H9 (cell line): ENCODE measurements at regions not wholly inside any gene's neighbourhood (a gene's known extent, or its start where the extent isn't known, plus 50 kb on each side); places are given as distances from the start of the nearest gene placed in this dataset.

Experiments used
- DNase-seq: peaks from one replicate; pipeline ENCODE4 v3.0.0-alpha.2; 2017
- H2AFZ ChIP-seq: one replicate; pipeline ENCODE4 v1.6.1; 2013; ENCODE audit warnings: mild to moderate bottlenecking, low read length, control low read depth, moderate library complexity
- H2AK5ac ChIP-seq: 2 replicates; pipeline ENCODE4 v1.6.1; 2013; ENCODE audit warnings: low read length, control low read depth, mixed read lengths; ENCODE audit not compliant: insufficient read length
- H2BK120ac ChIP-seq: one replicate; pipeline ENCODE4 v1.6.1; 2013; ENCODE audit warnings: low read depth, mild to moderate bottlenecking, low read length, control low read depth, inconsistent platforms; ENCODE audit not compliant: poor library complexity, severe bottlenecking
- H2BK12ac ChIP-seq: 2 replicates; pipeline ENCODE4 v1.6.1; 2013; ENCODE audit warnings: low read length, control low read depth, mixed read lengths, low read depth; ENCODE audit not compliant: insufficient read length
- H2BK15ac ChIP-seq: 2 replicates; pipeline ENCODE4 v1.6.1; 2013; ENCODE audit warnings: low read depth, low read length, control low read depth
- H2BK20ac ChIP-seq: one replicate; pipeline ENCODE4 v1.6.1; 2013; ENCODE audit warnings: low read depth, mild to moderate bottlenecking, low read length, control low read depth, inconsistent platforms; ENCODE audit not compliant: poor library complexity, severe bottlenecking
- H2BK5ac ChIP-seq: 2 replicates; pipeline ENCODE4 v1.6.1; 2013; ENCODE audit warnings: low read length, control low read depth, mixed read lengths; ENCODE audit not compliant: insufficient read length
- H3K14ac ChIP-seq: 2 replicates; pipeline ENCODE4 v1.6.1; 2013; ENCODE audit warnings: low read length, control low read depth; ENCODE audit not compliant: insufficient read depth
- H3K18ac ChIP-seq: 2 replicates; pipeline ENCODE4 v1.6.1; 2013; ENCODE audit warnings: low read depth, mild to moderate bottlenecking, mixed read lengths, low read length, control low read depth; ENCODE audit not compliant: insufficient read length
- H3K23ac ChIP-seq: 2 replicates; pipeline ENCODE4 v1.6.1; 2013; ENCODE audit warnings: low read length, control low read depth, mixed read lengths, low read depth; ENCODE audit not compliant: insufficient read length
- H3K23me2 ChIP-seq: 2 replicates; pipeline ENCODE4 v1.6.1; 2013; ENCODE audit warnings: low read depth, mild to moderate bottlenecking, mixed read lengths, low read length, control low read depth; ENCODE audit not compliant: insufficient read length, poor library complexity, severe bottlenecking
- H3K27ac ChIP-seq: 2 replicates; pipeline ENCODE4 v1.5.1; 2013; ENCODE audit warnings: low read length, control low read depth, mixed read lengths, low read depth; ENCODE audit not compliant: insufficient read length
- H3K27me3 ChIP-seq: 2 replicates; pipeline ENCODE4 v1.6.1; 2013; ENCODE audit warnings: low read length, control low read depth, inconsistent platforms; ENCODE audit not compliant: insufficient read depth
- H3K4ac ChIP-seq: 2 replicates; pipeline ENCODE4 v1.6.1; 2013; ENCODE audit warnings: low read depth, mild to moderate bottlenecking, control low read depth, inconsistent platforms, low read length, moderate library complexity
- H3K4me1 ChIP-seq: 2 replicates; pipeline ENCODE4 v1.6.1; 2013; ENCODE audit warnings: low read length, control low read depth, inconsistent platforms; ENCODE audit not compliant: insufficient read depth
- H3K4me2 ChIP-seq: 2 replicates; pipeline ENCODE4 v1.6.1; 2013; ENCODE audit warnings: low read length, control low read depth, mixed read lengths; ENCODE audit not compliant: insufficient read length, insufficient read depth
- H3K56ac ChIP-seq: 2 replicates; pipeline ENCODE4 v1.6.1; 2013; ENCODE audit warnings: low read depth, mild to moderate bottlenecking, mixed read lengths, low read length, control low read depth; ENCODE audit not compliant: insufficient read length
- H3K79me1 ChIP-seq: 2 replicates; pipeline ENCODE4 v1.6.1; 2013; ENCODE audit warnings: low read depth, mild to moderate bottlenecking, moderate library complexity, low read length, control low read depth, inconsistent platforms; ENCODE audit not compliant: insufficient read depth, poor library complexity, severe bottlenecking
- H3K79me2 ChIP-seq: 2 replicates; pipeline ENCODE4 v1.6.1; 2013; ENCODE audit warnings: low read length, control low read depth, inconsistent platforms; ENCODE audit not compliant: insufficient read depth
- H3K9ac ChIP-seq: 2 replicates; pipeline ENCODE4 v1.6.1; 2013; ENCODE audit warnings: low read length, control low read depth, mixed read lengths; ENCODE audit not compliant: insufficient read length; ENCODE audit errors: extremely low read depth
- H3K9me3 ChIP-seq: one replicate; pipeline ENCODE4 v1.6.1; 2013; ENCODE audit warnings: low read depth, low read length, inconsistent platforms; ENCODE audit not compliant: control insufficient read depth
- H3T11ph ChIP-seq: one replicate; pipeline ENCODE4 v1.6.1; 2013; ENCODE audit warnings: mild to moderate bottlenecking, low read length, control low read depth, inconsistent platforms
- H4K20me1 ChIP-seq: one replicate; pipeline ENCODE4 v1.6.1; 2013; ENCODE audit not compliant: control insufficient read depth, insufficient read length, insufficient read depth
- H4K5ac ChIP-seq: 2 replicates; pipeline ENCODE4 v1.6.1; 2013; ENCODE audit warnings: low read depth, mild to moderate bottlenecking, mixed read lengths, low read length, control low read depth; ENCODE audit not compliant: insufficient read length
- H4K8ac ChIP-seq: replicated peaks from 2 replicates; pipeline ENCODE4 v1.6.1; 2013; ENCODE audit warnings: low read length, control low read depth, mixed read lengths, low read depth; ENCODE audit not compliant: insufficient read length
- H4K91ac ChIP-seq: 2 replicates; pipeline ENCODE4 v1.6.1; 2013; ENCODE audit warnings: low read depth, mild to moderate bottlenecking, moderate library complexity, mixed read lengths, low read length, control low read depth; ENCODE audit not compliant: insufficient read length
- H3K27ac Mint-ChIP-seq, 3 experiments: 2 replicates in 2 of 3; 3 replicates in 1 of 3; pipeline ENCODE4 v1.8.0; 2020 to 2021; ENCODE audit warnings: mixed read lengths in 3 of 3, mild to moderate bottlenecking in 1 of 3, moderate library complexity in 1 of 3
- H3K27me3 Mint-ChIP-seq: 2 replicates; pipeline ENCODE4 v1.8.0; 2021; ENCODE audit warnings: low read depth, mild to moderate bottlenecking, moderate library complexity, mixed read lengths
- H3K36me3 Mint-ChIP-seq, 3 experiments: 2 replicates in 2 of 3; 3 replicates in 1 of 3; pipeline ENCODE4 v1.8.0; 2020 to 2021; ENCODE audit warnings: low read depth in 3 of 3, mixed read lengths in 3 of 3; ENCODE audit not compliant: insufficient read depth in 1 of 3
- H3K4me1 Mint-ChIP-seq, 2 experiments: 2 replicates each; pipeline ENCODE4 v1.8.0; 2020; ENCODE audit warnings: mixed read lengths in 2 of 2
- H3K4me3 Mint-ChIP-seq, 2 experiments: 2 replicates in 1 of 2; 3 replicates in 1 of 2; pipeline ENCODE4 v1.8.0; 2020 to 2021; ENCODE audit warnings: mild to moderate bottlenecking in 2 of 2, mixed read lengths in 2 of 2, moderate library complexity in 1 of 2
- H3K9me3 Mint-ChIP-seq, 2 experiments: 2 replicates in 1 of 2; 3 replicates in 1 of 2; pipeline ENCODE4 v1.8.0; 2020; ENCODE audit warnings: mild to moderate bottlenecking in 2 of 2, mixed read lengths in 2 of 2, moderate library complexity in 1 of 2
- CTCF ChIP-seq: fragments of 200-600 bp; sonication (generic); conservative IDR thresholded peaks from 3 replicates; pipeline ENCODE4 v1.8.0; 2021; ENCODE audit warnings: antibody characterized with exemption, mild to moderate bottlenecking
- WGBS: extraction: QIAGEN DNeasy Blood & Tissue Kit; methylation state at CpG from one replicate; pipeline ENCODE4 v1.1.7; 2013; ENCODE audit warnings: missing lambda C conversion rate, low lambda C conversion rate, mixed read lengths; ENCODE audit not compliant: insufficient read length; ENCODE audit errors: extremely low coverage; 5-methylcytosine and 5-hydroxymethylcytosine counted together

GRCh38 chr2:45318686-45319085, 292.4 kb downstream of the SRBD1 start:
- no peak for DNase-seq
- no peak overlapping the region for H4K91ac ChIP-seq
- H3K9me3 ChIP-seq, result no peaks in the 10 kb centered on the region
- no peak overlapping the region for H2BK12ac ChIP-seq
- no peak overlapping the region for H2AFZ ChIP-seq
- Mint-ChIP-seq H3K9me3 (peaks cover 4 to 8% of the 10 kb centered on the region in 2 experiments), H3K4me1 (peaks cover 9 to 20% of the 10 kb centered on the region in 2 experiments), H3K27me3 (no peaks in the 10 kb centered on the region), H3K36me3 (peaks cover 0 to 4% (median under 1%) of the 10 kb centered on the region in 3 experiments; a peak in 3 of 7 replicates), H3K4me3 (no peak overlapping the region), H3K27ac (no peak overlapping the region)
- no peaks in the 10 kb centered on the region for H3K23me2 ChIP-seq
- peaks cover 8% of the 10 kb centered on the region; the same call in 1 of the 2 replicates for H3K4me1 ChIP-seq
- no peak overlapping the region for H2AK5ac ChIP-seq
- H3T11ph ChIP-seq, result no peak overlapping the region
- H3K56ac ChIP-seq, result no peak overlapping the region
- H3K9ac ChIP-seq, result no peak overlapping the region
- TF ChIP-seq CTCF, result no peak
- H3K23ac ChIP-seq, result no peak overlapping the region
- H3K18ac ChIP-seq, result no peak overlapping the region
- whole genome bisulfite sequencing, result no CpG with 5 or more reads among the region's 4 CpGs
- no peak overlapping the region for H4K5ac ChIP-seq
- no peak overlapping the region for H3K4me2 ChIP-seq
- no peak overlapping the region for H2BK120ac ChIP-seq
- H3K79me1 ChIP-seq, result no peaks in the 10 kb centered on the region
- H3K4ac ChIP-seq, result no peak overlapping the region
- no peak overlapping the region for H2BK20ac ChIP-seq
- no peaks in the 10 kb centered on the region for H4K20me1 ChIP-seq
- no peak overlapping the region for H4K8ac ChIP-seq
- H3K14ac ChIP-seq, result no peak overlapping the region
- no peak overlapping the region for H2BK15ac ChIP-seq
- H3K27me3 ChIP-seq, result no peaks in the 10 kb centered on the region
- H2BK5ac ChIP-seq, result no peak overlapping the region
- H3K79me2 ChIP-seq, result no peaks in the 10 kb centered on the region
- H3K27ac ChIP-seq, result no peak overlapping the region
